Activated CD8-positive, alpha-beta memory T cell treated with anti-CD3 and anti-CD28 coated beads for 24 hours (primary cell): ENCODE measurements at regions not wholly inside any gene's neighbourhood (a gene's known extent, or its start where the extent isn't known, plus 50 kb on each side); places are given as distances from the start of the nearest gene placed in this dataset.
"Not testable (repeated sequence)": the region's sequence is repeated elsewhere in the genome, so short reads cannot be mapped to it uniquely, and the experiment has no call there.

Experiments used
- DNase-seq: peaks from one replicate; pipeline ENCODE4 v3.0.0-alpha.2; 2020

DNA sequence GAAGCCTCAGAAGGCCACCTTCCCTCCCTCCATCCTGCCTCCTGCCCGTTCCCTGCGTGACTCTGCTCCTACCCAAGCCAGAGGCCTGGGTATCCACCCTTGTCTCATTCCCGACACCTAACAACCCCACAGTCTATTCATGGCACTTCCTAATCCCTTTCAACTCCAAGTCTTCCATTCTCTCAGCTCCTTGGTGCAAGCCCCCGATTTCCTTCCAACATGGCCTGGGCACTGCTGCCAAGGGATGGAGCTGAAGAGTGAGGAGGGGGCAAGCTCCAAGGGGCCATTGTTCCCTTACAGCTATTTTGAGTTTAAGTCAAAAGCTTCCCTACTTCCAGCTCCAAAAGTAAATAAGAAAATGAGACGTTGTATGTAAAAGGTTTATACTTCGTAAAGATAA lies 84.8 kb upstream of the ASB18 start:
- DNase-seq, result no peak

DNA sequence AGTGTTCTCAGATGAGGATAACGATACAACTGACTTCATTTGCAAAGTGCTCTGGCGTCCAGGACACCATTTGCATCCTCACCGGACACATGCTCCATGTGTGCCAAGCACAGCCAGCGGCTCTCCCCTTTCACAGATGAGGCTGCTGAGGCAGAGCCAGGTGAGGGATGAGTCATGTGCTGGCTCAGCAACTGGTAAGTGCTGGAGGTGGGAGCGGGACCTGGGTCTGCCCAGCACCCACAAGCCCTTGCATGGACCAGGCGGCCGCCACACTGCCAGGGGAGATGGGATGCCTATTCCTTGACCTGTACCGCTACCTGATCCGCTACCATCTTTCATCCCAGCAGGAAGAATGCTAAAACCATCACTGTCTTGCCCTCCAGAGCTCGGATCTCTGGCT lies 86.2 kb upstream of the ASB18 start:
- no peak for DNase-seq

DNA sequence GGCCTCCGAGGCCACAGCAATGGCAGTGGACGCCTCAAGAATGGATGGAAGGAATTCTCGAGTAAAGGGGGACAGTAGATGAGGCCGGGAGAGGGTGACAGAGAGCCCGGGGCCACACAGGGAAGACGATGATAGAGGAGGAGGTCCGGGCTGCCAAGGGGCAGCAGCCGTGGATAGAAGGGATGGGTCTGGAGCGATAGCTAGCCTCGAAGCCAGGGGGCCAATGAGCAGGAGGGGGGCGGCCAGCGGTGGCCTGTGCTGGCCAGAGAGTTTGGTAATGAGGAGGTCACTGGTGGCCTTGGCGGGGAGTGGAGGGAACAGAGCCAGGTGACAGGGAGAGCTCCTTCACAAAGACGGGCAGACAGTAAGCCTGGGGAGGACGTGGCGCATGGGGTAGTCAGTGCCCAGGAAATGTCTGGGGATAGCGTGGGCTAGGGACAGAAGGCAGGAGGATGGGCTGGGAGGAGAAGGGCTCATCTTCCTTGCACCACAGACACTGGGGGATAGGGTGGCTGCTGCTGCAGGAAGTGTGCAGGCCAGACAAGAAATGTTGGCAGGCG lies 87.8 kb upstream of the ASB18 start:
- DNase-seq, result no peak

DNA sequence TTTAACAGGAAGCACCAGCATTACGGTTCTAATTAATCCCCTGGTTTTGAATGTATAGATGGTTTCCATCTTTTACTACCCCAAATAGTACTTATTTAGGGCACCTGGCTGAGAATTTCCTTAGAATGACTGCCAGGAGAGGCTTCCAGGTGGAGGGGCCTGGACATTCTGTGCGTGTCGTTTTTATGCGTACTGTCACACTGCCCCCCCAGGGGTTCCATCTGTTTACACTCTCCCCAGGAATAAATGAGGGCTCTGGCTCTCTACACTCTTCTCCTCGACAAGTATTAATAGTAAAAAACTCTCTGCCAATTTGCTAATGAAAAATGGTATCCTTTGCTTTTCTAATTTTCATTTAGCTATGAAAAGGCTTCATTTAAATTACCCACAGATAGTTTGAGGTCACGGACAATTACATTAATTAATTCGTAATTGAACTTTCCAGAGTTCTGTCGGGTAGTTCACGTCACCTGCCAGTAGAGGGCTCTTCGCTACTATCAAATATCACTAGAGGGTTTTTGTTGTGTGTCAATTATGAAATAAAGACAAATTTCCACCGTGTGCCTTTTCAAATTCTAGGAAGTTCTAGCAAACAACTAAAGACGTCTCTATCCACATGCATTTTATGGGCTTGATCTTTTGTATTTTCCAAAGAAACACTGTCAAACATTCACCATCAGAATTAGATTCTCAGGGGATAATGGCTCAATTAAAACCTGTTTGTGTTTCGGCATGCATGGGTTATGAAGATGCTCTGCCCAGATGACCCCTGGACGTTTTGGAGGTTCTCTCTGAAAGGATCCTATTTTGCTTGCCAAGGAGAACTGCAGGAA lies 88.8 kb upstream of the ASB18 start:
- DNase-seq, result no peak

DNA sequence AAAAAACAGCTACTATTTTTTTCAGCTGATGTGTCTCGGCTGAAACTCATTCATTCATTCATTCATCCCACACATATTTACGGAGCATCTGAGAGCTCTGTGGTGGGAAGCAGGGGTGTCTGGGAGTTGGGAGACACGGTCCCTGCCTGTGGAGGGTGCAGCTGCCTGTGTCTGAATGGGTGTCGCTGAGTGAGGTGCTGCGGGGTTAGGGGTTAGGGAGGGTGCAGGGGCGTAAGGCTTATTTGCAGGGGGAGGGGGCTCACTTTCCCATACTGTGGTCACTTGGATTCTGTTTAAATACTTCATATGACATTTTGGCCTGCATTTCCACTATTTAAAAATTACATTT lies 89.4 kb upstream of the ASB18 start:
- no peak for DNase-seq

DNA sequence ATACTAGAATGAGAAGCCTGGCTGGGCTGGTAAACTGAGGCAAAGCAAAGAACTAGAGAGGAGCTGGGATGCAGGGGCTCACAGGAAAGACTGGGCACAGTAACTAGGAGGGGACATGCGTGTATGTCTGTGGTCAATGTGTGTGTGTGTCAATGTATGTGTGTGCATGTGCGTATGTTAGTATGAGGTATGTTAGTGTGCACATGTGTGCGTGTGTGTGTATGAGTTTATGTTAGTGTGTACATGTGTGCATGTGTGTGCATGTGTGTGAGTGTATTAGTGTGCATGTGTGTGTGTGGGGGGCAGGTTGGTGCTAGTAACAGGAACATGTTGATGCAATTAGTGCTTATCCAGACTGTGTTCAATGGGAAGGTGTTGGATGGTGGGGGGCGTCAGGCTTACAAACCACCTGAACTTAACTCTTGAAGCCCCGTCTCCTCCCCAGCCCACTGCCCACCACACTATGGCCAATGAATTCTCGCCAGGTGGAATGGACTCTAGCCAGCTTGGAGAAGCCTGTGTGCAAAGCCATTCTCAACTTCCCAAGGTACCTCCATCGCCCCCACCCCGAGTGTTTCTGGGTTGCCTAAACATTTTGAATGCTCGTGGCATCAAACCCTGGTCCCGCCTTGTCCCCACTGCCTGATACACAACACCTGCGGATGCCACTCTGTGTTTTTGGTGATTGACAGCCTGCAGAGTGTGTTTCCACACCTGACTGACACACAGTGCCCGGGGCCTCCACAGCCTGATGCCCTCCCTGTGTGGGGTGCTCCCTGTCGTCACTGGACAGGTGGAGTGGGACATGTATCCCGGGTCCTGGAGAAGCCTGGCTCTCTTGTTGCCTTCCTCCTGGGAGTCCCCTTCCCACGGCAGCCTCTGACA lies 90.1 kb upstream of the ASB18 start:
- no peak for DNase-seq

DNA sequence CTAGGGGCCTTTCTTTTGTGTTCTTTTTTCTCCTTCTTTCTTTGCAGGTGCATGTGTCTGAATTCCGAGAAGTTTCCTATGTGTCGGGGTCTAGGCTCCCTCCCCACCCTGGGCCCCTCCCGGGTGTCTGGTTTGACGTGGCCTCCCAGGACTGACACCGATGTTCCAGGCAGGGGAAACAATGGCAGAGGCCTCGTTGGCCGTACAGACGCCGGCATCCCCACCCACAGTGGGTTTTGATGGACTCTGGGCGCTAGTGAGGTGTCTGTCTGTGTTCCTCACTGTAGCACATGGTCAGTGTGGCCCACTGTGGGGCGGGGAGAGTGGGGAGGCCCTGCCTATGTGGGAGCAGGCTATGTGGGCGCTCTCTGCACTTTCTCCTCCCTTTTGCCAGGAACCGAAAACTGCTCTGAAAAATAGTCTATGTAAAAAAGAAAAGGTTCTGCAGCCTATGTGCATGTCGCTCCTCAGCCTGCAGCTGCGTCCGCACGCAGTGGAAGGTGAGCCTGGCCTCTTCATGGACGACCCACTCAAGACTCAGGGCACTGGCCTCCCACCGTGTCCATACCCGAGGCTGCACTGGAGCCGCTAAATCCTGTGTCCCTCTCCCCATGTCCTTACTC lies 90.9 kb upstream of the ASB18 start:
- DNase-seq, result no peak

DNA sequence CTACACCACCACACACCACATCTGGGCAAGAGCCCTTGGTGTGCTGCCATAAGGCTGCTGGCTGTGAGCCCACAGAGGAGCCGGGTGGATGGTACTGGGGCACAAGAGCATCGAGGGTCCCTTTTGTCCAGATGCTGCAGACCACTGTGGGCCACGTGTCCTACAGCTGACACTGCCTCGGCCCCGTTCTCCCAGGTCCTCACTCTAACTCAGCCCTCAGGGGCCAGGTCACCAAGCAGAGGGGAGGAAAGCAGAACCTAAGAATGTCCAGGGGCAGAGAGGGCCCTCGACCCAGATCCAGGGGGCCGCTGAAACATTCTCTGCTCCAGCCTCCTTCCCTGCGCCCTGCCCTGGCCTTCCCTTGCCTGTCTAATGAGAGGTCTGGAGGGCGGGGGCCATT lies 91.7 kb upstream of the ASB18 start:
- no peak for DNase-seq

DNA sequence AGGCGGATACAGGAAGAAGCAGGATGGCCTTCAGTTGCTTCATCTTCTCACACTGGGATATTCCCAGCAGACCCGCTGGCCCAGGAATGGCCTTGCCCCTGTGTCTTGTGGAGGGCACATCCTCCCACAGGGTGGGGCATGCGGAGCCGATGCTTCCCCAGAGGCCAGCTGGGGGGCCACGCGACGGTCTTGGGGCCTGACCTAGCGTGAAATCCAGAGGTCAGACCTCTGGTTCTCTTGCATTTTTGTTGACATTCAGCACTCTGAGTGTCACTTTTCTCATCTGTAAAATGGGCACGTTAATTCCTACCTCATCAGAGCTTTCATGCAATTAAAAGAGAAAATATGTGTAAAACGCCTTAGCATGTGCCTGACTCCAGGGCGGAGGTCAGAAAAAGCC lies 92.1 kb upstream of the ASB18 start:
- not testable (repeated sequence) for DNase-seq

DNA sequence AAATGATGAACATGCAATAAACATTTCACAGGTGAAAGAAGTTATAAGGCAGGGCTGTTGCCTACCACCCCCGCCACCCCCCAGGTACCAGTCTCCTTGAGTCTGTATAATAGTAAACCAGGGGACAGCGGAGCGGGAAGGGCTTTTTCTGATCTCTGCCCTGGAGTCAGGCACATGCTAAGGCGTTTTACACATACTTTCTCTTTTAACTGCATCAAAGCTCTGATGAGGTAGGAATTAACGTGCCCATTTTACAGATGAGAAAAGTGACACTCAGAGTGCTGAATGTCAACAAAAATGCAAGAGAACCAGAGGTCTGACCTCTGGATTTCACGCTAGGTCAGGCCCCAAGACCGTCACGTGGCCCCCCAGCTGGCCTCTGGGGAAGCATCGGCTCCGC lies 94.3 kb upstream of the ASB18 start:
- not testable (repeated sequence) for DNase-seq

DNA sequence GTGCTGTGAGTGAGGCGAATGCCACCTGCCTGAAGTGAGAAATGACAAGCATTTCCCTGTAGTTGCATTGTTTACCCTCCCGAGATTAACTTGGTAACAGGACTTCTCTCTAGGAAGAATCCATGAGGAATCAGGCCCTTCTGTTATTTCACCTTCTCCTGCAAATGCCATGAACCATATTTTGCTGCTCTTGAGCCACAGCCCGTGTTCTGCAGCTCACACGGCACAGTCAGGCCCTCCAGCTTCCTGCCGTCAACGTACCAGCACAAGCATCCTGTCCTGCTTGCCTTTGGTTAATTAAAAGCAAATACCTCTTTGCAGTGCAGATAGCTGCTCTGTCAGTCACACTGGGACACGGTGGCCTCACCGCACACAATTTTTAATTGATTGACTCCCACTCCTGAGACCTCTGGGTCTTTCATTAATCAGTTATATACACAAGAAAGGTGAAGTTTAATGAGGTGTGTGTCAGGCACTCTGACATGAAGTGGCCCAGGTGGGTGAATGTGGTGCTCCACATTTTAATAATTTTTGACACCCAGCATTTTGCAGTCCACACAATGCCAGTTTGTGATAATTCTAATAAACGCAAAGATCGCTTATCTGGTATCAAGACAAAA lies 95.3 kb upstream of the ASB18 start:
- no peak for DNase-seq

DNA sequence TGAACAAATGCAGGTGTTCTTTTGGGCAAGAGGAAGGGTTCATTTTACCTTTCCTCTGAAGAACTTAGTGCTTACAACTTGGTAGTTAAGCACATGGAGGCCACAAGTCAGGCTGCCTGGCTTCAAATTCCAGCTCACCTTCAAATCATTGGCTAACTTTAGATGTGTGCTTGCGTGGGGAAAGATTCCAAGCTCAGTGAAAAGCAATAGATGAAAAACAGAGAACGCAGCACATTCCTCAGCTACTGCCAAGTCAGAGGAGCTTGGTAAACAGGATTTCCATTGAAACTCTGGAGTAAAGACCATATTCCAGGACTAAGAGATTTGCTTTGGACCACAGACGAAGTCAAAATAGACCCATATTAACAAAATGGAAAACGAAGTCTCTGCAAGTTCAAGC lies 96.3 kb upstream of the ASB18 start:
- DNase-seq, result no peak

DNA sequence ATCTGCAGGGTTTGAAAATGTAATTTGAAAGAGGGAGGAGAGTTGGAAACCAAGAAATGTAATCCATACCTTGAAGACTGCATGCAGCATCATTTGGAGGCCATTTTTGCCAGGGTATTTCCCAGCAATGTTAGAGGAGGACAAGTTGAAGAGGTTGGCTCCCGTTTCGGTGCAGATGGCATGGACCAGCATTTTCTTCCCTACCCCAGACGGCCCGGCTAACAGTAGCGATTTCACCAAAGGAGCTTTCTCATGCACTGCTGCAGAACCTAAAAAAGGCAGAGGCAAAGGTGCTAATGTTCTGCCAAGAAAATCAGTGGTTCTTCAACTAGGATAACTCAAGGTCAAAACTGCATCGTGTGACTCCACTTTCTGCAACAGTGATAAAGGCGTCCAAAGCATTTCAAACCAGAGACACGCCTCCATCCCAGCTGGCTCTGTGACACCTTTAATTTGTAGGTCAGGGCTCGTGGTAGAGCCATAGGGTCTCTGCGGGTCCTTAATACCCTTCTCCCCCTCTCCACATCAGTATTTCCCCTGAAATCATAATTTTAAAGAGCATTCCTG lies 99.6 kb upstream of the ASB18 start:
- DNase-seq, result no peak

DNA sequence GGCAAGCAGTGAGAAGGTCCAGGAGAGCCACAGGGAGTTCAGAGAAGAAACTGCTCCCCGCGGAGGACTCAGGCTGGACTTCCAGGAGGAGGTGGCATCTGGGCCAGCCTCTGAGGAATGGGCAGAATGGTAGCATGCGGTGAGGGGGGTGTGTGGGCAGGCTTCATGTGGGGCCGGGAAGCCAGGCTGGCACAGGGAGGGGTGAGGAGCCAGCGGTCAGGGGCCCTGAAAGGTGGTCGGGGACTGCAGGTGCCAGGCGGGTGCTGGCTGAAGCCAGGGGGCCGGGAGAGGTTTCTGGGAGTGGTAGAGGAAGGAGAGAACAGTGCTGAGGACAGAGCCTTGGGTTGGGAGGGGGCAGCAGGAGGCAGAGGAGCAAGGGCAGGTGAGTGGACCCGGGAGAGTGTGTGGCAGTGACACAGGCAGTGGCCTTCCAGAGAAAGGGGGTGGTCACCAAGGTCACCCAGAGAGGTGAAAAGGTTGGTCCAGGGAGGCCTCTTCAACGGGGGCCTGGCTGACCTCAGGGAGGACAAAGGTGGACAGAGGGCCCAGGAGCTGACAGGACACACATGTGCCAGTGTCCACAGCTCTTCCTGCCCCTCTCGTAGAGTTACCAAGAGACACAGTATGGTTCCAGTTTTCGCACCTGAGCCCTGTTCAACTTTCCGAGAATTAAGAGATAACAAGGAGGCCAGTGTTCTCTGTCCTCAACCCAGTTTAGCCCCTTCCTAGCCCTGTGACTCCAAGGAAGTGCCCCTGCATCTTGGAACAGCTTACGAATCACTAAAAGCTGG lies 101.2 kb upstream of the ASB18 start:
- no peak for DNase-seq

DNA sequence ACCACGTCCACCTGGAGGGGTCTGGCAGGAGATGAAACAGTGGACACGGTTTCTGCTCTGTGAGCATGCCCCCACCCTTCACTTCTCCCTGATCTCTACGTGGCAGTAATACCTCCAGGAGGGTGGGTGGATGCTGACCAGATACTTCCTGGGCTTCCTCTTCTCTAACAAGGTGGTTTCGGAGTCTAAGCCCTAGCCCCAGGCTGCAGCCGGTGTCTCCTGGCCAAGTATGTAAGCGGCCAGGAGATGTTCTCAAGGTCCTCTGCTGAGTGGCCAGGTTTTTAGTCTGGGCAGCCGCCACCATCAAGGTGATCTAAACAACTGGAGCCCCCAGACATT lies 101.8 kb upstream of the ASB18 start:
- DNase-seq, result no peak

DNA sequence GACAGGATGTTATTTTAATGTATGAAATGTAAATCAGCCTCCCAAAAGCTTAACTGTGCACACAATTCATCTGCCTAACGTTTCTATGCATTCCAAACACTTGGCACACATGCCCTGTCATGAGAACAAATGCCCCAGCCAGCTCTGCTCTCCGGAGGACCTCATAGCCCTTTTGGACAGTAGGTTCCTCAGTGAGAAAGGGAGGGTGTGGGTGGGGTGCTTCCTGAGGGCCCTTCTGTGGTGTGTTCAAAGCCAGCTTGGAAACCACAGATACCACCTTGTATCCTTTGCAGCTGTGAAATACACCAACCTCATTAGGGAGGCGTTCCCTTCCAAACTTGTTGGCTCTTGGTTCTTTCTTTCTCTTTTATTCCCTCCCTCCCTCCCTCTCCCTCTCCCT lies 102.2 kb upstream of the ASB18 start:
- no peak for DNase-seq

DNA sequence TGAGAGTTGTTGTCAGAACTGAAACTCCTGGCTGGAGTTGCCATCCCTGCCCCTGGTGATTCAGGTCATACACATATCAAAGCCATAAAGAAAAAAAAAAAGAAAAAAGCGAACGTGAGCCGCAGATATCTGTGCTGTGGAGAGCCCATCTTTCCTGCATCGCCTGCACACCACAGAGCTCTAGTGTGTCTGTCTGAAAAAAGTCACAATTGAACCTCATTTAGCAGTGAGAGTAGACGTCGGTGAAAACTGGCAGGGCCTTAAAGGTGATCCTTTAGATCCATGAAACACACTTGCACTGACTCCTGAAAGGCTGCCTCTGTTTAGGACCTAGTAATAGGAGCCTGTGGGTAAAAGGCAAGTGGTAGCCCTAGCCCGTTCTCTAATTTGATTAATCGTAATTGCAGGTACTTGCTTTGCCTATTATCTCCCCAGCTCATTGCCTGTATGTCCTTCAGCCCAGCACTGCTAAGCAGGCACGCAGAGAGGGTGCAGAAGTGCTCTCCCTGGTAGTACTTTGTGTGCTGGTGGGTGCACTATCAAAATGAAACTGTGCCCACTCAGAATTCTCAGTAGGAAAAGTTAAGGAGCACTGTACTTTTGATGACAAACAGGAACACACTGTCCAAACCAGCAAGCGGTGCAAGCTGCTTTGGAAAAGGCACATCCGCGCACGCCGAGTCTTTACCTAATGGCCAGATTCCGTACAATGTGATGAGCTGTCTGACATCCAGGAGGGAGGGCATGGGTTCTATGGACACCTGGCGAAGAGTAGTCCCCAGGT lies 103.5 kb upstream of the ASB18 start:
- no peak for DNase-seq

DNA sequence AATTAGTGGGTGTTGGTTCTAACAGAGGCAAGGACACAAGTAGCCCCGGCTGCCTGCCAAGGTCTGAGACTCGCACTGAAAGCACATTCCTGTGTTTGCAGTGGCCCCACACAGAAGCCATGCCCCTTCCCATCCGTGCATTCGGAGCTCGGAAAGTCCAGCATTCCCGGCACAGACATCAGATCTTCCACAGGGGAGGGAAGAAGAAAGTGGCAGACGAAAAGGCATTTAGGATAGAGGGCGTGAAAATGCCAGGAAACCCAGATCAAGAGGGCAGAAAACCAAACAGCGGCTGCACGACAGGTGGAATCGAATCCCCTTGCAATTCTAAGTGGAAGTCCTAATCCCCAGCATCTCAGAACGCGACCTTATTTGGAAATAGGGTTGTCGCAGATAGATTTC lies 105.5 kb upstream of the ASB18 start:
- DNase-seq, result no peak

DNA sequence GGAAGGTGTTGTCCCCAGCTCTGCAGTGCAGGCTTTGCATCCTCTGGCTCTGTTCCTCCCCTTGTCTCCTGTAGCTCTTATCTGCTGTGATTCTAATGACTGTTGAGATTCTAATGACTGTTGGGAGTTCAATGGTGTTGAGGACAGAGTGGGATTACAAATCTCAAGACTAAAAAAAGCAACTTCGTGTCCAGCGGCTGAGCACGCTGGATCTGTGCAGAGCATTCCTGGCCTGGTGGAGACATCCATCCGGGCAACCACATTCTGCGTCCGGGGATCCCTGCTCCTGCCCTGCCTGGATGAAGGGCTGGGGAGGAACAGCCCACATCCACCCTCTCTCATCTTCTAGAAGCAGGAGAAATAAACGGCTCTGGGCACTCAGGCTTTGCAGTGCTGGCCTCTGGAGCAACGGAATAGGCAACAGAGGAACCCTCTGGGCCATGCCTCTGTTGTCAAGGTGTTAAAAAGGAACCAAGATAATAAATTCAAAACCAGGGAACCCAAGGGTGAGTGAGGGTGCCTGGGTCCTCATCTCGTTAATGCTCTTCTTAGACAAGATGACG lies 106.7 kb upstream of the ASB18 start:
- DNase-seq, result no peak

DNA sequence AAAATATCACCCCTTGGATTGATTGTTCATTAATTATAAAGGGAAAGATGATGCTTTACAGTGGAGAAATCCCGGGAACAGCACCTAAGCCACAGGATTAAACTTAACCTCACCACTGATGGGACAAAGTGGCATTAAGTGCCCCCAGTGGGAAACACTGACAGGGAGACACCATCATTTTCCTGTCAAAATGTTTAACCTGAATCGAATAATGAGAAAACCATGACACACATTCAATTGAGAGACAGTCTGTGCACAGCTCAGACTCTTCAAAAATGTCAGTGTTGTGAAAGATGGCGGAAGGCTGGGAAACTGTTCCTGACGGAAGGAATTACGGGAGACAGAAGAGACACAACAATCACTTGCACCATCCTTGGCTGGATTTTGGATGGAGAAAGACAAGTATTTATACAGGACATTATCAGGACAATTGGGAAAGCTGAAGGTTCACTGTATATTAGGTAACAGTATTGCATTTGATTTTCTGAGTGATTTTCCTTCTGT lies 111.8 kb upstream of the ASB18 start:
- DNase-seq, result no peak
